GM21723 (cell line): ENCODE measurements at regions not wholly inside any gene's neighbourhood (a gene's known extent, or its start where the extent isn't known, plus 50 kb on each side); places are given as distances from the start of the nearest gene placed in this dataset.

Experiments
- ATAC-seq: cut with Tn5 transposase; IDR thresholded peaks from one replicate; pipeline ENCODE4 v1.9.1; 2021; ENCODE audit warnings: mild to moderate bottlenecking, moderate library complexity; ENCODE audit not compliant: unreplicated experiment

DNA sequence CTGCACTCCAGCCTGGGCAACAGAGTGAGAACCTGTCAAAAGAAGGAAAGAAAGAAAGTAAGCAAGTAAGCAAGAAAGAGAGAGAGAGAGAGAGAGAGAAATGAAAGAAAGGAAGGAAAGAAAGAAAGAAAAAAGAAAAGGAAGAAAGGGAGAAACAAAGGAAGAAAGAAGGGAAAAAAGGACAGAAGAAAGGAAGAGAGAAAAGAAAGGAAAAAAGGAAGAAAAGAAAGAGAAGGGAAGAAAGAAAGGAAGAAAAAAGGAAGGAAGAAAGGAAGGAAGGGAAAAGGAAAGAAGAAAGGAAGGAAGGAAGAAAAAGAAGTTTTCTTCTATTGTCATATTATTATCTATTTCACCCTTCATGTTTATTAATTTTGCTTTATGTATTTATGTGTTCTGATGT lies 251.1 kb upstream of the CD180 start:
- ATAC-seq = no peak

GRCh38 chr5:67437905-67438845 lies 241.6 kb upstream of the CD180 start:
- no peak for ATAC-seq

DNA sequence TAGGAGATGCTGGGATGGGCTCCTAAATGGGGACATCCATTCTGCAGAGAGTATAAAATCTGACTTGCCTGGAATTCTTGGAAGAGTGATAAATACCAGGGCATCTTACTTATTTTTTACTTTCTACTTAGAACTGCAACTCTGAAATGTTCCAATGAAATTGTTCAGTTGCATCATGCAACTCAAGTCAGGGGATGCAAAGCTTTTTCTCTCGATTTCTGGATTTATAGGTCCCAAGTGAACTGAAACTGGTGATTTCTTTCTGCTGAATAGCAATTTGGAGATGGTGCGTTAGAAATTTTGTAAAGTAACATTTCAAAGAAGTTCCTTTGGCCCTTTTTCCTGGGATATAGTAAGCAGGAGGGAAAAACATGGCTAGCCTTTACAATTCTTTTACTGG lies 238.4 kb upstream of the CD180 start:
- no peak for ATAC-seq

GRCh38 chr5:67434466-67434865 lies 237.9 kb upstream of the CD180 start:
- ATAC-seq = no peak

- ATAC-seq = no peak
Observed at GRCh38 chr5:67432606-67433005, 236.0 kb upstream of the CD180 start.

DNA sequence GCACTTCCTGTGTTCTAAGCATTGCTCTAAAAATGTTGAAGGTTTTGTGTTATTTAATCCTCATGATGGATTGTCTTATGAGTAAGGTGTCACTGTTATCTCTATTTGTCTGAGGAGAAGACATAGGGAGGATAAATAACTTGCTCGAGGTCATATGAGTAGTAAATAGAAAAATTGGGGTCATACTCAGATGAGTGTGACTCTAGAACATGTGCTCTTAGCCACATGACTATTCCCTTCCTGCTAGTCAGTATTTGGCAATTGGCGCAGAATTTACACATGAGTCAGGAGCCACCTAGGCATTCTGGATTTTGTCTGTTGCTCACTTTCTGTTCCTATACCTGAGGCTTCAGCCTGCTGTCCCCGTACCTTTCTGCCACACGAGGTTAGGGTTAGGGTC lies 234.6 kb upstream of the CD180 start:
- ATAC-seq = no peak

GRCh38 chr5:67427850-67428298 lies 231.3 kb upstream of the CD180 start:
- no peak for ATAC-seq

GRCh38 chr5:67426961-67427849 lies 230.6 kb upstream of the CD180 start:
- ATAC-seq = no peak

DNA sequence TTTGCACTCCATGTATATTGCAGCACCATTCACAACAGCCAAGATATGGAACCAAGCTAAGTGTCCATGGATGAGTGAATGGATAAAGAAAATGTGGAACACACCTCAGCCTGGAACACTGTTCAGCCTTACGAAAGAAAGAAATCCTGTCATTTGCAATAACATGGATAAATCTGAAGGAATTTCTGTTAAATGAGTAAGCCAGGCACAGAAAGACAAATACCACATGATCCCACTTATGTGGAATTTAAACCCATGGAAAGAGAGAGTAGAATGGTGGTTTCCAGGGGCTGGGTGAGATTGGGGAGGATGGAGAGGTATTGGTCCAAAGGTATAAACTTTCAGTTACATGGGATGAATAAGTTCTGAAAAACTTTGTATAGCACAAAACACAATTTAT lies 228.9 kb upstream of the CD180 start:
- no peak for ATAC-seq

DNA sequence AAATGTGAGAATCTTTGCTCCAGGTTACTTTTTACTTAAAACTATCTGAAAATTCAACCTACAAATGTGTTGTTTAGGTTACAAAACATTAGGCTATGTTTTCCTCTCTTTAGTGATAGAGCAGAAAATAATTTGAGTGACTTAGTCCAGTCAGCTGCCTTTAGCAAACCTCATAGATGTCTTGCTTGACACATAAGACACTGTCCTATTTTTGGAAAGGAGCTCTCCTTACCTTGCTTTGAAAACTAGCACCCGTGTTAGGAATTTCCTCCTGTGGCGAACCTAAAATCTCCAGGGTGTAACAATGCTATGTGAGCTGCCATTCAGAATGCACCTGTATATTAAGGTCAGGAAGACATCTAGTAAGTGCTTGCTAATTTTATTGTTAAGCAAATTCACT lies 221.2 kb upstream of the CD180 start:
- no peak for ATAC-seq

- no peak for ATAC-seq
Observed at GRCh38 chr5:67416986-67417385, 220.4 kb upstream of the CD180 start.

DNA sequence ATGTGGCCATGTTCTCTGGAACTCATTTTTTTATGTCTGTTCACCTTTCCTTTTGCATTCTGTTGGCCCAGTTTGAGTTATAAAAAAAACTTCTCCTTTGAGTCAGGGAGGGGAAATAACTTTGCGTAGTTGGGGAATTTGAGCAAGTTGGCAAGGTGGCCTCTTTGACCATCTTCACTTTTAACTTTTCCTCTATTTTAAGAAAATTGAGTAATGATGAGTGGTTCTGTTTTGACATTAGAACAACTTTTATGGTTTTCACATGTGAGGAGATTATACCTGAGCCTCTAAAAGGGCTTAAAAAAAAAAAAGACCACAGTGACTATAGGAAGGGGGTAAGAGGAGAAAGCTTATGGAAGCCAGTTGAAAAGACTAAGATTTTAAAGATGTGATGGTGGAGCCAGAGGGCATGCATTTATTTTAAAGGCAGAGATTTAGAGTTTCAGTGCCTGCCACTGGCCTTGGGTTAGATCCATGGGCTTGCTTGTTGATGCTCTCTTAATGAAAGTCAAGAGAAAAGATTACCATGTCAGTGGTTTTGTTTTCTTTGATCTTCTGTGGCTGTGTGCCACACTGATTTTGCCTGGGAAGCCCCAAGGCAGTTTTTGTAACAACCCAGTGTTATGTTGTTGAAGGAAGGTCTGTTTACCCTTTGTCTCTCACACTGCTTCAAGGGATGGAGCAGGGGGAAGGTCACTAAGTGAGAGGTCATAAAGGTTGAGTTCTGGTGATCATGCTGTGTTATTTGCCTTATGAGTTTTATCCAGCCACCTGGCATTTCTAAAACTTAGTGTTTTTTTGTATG lies 219.7 kb upstream of the CD180 start:
- no peak for ATAC-seq

GRCh38 chr5:67414712-67415111 lies 218.1 kb upstream of the CD180 start:
- no peak for ATAC-seq

DNA sequence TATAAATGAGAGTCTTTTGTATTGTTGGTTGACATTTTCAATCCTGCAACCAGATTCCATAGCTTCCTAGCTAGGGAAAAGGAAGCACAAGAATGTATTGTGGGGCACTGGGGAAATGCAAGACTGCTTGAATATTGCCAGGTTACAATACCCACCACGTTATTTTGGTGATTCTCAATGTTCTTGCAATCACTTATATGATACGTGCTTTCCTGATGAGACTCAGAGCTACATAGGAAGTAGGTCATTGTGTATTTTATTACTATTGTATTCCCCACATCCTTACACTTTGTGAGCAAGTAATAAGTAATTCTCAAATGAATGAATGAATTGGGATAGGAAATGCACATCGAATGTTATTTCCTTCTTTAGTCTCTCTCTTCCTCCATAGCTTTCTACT lies 217.1 kb upstream of the CD180 start:
- no peak for ATAC-seq

GRCh38 chr5:67409126-67409777 lies 212.7 kb upstream of the CD180 start:
- no peak for ATAC-seq

DNA sequence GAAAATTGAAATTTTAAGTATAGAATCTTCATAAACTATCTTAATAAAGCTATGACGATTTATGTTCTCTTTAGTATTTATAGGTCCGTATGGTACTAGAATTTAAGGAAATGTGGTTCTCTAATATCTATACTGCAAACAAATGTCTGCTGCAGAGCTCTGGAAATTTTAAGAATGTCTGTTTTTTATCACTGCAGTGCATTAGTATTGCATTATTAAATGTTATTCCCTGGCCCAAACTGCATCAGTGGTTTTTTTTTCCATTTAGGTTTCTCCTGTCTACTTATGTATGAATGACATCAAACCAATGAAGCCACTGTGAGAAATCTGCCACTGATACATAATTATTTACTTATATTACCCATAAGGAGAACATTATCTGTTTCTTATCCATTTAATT lies 211.4 kb upstream of the CD180 start:
- no peak for ATAC-seq

GRCh38 chr5:67405755-67406154 lies 209.2 kb upstream of the CD180 start:
- ATAC-seq = no peak

- ATAC-seq = no peak
Observed at GRCh38 chr5:67405101-67405364, 208.4 kb upstream of the CD180 start.

DNA sequence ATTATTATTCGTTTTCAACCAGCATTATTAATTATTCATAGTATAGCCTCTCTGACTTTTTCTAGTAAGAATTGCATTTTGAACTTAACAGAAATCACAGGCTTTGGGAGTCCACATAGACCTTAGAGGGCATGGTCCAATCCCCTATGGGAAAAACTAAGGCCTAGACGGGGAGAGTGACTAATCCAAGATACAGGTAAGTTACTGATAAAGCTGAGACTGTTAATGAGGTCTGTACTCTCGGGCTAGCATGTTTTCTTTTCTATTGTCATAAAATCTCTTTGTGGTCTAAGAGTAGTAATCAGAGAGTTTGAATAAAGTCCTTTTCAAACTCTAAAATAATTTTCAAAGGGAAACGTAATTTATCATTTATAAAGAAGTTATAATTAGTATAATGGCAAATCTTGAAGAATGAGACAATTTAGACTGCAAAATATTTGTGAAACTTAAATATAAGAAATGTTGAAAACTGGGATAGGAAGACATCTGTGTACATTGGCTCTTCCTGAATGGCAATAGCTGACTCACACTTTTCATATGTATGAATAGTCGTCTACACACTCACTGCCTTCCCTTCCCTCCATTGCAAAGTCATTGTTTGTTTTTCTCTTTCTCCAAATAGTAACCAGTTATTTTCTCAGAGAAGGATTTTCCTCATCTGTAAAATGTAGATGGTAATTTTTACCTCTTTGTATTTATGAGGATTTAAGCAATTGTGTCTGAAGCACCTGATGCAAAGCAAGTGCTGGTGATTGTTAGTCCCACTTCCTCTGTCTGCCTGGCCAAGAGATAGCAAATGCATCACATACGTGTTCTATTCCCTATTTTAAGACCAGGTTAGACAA lies 207.9 kb upstream of the CD180 start:
- ATAC-seq = no peak

DNA sequence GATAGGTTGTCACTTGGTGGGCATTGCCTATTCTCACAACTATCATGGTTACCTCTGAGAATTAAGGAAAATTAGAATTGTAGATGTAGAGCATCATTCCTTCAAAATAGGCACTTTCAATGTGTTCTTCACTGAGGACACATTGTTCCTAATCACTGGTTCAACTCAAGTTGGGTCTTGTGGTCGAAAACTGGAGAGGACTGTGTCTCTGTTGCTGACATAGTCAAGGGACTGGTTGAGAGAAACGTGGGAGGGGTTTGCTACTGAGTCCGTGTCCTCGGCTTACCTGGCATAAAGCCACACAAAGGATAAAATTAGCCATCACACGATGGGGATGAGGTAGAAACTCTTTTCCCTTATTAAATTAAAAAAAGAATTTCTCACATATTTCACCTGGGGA lies 205.9 kb upstream of the CD180 start:
- ATAC-seq = no peak
